ENCODE measurements at regions not wholly inside any gene's neighbourhood (a gene's known extent, or its start where the extent isn't known, plus 50 kb on each side); places are given as distances from the start of the nearest gene placed in this dataset.

DNA sequence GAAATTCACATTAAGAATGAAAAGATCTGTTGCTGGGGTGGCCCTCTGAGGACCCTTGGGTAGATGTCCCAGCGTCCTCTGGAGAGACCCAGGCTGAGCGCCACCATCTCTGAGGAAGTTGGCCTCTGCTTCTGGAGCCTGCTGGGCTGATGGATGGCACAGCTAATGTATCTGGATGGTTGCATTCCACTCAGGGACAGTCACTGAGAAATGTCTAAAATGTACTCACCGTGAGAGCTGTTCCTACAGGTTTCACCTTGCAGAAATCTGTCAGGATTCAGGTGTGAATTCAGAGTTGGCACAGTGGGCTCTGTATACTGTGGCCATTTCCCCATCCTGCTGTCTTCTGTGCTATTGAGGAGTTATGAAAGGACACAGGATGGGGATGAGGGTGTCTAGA, 247.2 kb downstream of the AACS start:
- TF ChIP-seq EZH2 (IDR thresholded peaks at IDR 0.05; ENCODE audit: insufficient read depth, poor library complexity, severe bottlenecking): no peak
- TF ChIP-seq EZH2phosphoT487 (IDR thresholded peaks at IDR 0.05; ENCODE audit: insufficient read depth, low read depth): no peak

All from GM23248 (cell line).